ENCODE measurements at regions not wholly inside any gene's neighbourhood (a gene's known extent, or its start where the extent isn't known, plus 50 kb on each side); places are given as distances from the start of the nearest gene placed in this dataset.

DNA sequence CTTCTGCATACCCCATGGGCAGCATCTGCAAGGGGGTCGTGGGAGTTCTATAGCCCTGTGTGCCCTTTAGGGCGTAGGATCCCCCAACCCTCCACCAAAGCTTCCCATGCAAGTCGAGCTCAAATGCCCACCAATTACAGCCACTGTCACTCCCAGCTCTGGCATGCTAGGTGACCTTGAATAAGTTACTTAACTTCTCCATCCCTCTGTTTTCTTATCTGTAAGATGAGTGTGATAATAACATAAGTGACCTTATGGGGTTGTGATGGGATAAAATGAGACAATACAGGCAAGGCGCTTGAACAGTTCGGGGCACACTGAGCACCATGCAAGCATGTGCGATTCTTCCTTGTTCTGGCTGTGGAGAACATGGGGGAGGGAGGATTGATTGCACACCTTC lies 74.8 kb upstream of the POMGNT2 start:
- no peak for DNase-seq (ENCODE audit: low read depth)

DNA sequence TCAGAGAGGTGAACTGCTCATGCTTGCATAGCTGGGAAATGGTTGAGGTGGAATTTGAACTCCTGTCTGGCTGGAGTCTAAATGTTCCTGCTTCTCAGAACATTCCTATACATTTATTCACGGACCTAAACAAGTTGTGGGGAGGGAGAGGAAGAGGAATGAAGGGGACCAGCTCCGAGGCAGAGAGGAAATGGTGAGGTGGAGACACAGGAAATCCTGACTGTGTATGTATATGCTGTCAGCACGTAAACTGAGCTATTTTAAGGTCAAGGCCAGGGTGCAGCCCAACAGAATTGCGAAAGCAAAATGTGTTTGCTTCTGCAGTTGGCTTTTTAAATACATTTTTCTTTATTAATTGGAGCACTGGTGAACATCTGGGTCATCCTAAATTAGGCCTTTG lies 74.1 kb upstream of the POMGNT2 start:
- DNase-seq (ENCODE audit: low read depth): peak; percentile 75

DNA sequence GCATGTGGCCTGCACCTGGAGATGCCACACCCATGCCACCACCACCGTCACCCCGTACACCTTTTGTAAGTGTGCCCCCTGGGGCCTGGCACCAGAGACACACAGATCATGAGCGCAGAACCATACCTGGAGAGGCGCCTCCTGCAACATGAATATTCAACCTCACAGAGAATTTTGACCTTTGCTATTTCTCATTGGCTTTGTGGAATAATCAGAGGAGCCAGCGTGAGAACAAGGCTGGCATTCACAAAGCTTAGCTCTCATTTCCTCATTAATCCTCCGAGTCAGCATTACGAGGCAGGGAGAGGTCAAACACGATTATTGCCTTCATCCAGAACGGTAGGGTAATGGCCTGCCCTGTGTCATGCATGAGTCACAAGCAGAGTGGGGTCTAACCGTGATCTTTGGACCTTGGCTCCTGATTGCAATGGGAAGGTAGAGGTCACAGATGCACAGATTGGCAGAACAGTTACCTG lies 73.0 kb upstream of the POMGNT2 start:
- DNase-seq (ENCODE audit: low read depth): peak; percentile 98

DNA sequence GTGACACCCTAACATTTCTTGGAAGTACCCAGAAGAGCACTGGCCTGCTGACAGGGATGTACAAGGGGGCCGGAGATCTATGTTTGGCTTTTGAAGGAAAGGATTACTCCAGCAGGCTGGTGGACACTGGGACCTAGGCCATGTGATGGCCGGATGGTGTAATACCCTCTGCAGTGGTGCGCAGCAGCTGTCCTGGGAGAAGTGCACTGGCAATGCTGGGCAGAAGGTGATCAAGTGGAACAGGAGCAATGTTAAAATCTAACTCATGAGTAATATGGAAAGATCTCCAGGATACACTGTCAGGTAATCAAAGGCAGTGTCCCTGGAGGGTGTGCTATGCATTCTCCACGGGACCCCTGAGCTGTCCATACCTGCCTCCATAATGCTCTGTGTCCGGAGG lies 71.2 kb upstream of the POMGNT2 start:
- DNase-seq (ENCODE audit: low read depth): peak; percentile 93

DNA sequence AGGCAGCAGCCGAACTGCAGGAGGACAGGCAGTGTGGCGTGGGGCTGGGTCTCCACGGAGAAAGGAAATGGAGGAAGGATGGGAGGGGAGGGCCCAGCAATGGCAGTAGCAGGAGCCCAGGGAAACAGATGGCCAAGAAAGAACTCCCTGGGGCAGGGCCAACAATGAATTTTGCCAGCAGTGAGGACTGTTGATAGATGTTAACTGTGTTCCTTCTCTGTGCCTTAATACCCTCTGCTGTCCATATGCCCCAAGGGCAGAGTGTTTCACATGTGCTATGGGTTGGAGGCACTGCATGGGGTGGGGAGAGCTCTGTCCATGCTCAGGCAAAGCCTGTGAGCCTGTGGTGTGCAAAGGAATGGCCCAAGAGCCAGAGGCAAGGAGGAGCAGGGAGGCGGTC lies 70.8 kb upstream of the POMGNT2 start:
- DNase-seq (ENCODE audit: low read depth): no peak

DNA sequence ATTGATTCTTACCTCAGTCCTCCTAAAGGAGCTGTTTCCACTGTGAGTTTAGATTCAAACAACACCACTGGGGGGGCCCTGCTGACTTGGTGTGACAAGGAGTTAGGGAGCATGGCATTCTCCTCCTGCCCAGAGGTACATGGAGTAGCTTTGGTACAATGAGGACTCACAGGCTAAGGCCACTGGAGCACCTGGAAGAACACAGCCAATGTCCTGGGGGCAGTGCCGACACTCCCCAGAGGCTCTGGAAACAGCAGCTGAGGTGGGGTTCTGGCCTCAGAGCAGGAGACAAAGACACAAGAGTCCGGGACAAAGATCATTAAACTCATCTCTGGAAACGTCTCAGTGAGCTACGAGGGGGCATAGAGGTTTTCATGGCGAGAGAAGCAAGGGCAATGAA lies 69.7 kb upstream of the POMGNT2 start:
- DNase-seq (ENCODE audit: low read depth): no peak

DNA sequence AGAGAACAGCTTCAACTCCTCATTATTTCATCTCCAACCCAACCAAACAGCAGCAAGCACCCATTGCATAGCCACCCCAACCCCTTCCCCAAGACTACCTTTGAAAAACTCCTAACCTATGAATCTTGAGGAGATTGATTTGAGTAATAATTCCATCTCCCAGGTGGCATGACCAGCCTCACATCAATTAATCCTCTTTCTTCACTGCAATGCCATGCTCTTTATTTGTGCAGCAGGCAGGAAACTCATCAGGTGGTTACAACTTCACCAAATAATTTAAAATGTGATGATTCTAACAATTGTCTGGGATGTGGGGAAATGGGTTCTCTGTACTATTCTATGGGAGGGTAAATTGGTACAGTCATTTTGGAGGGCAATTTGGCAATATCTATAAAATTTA lies 68.1 kb upstream of the POMGNT2 start:
- no peak for DNase-seq (ENCODE audit: low read depth)

DNA sequence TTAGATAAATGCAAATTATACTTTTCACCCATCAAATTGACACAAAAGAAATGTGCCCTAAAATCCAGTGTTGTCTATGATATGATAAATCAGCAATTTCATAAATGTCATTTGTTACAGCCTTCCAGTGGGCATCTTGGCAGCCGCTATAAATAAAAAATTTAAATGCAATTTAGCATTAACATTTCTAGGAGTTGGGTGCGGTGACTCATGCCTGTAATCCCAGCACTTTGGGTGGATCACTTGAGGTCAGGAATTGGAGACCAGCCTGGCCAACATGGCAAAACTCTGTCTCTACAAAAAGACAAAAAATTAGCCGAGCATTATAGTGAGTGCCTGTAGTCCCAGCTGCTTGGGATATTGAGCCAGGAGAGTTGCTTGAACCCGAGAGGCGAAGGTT lies 65.9 kb upstream of the POMGNT2 start:
- no peak for DNase-seq (ENCODE audit: low read depth)

DNA sequence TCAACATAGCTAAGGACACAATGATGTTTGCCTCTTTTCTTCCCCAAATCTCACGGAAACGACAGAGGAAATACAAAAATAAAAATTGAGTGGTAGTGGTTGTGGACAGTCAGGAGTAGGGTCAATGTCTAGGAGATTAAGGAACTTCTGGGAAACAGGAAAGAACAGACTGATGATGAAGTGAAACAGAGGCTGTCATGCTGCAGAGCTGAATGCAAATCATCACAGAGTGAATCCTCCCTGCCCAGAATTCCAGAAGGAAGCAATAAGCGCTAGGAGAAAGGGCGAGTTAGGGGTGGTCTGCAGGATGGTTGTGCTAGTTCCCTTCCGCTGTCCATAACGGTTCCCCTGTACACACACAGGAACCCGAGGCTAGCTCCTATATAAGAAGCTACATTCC lies 64.7 kb upstream of the POMGNT2 start:
- DNase-seq (ENCODE audit: low read depth): no peak

DNA sequence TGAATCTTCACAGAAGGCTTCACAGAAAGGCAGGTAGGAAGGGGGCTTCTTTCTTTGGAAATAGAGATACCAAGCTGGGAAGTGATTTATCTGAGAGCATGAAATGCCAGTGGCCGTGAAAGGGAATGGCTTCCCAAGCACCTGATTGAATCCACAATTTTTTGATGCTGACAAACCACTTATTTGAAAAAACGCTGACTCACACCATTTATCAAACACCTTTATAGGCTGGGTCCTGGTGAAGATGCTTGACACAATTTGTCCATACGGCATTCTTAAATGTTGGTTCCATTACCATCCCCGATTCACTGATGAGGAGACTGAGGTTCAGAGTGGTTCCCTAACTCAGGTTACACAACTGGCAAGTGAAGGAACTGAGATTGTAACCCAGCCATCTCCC lies 64.1 kb upstream of the POMGNT2 start:
- DNase-seq (ENCODE audit: low read depth): no peak

DNA sequence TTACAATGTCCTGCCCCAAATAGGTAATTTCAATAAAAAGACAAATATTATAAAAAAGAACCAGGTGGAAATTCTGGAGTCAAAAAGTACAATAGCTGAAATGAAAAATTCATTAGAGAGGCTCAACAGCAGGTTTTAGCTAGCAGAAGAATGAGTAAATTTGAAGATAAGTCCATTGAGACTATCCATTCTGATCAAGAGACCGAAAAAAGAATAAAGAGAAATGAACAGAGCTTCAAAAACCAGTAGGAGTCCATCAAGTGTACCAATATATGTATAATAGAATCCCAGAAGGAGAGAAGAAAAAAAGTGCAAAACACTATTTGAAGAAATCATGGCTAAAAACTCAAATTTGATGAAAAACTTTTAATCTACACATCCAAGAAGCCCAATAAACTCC lies 60.5 kb upstream of the POMGNT2 start:
- no peak for DNase-seq (ENCODE audit: low read depth)

DNA sequence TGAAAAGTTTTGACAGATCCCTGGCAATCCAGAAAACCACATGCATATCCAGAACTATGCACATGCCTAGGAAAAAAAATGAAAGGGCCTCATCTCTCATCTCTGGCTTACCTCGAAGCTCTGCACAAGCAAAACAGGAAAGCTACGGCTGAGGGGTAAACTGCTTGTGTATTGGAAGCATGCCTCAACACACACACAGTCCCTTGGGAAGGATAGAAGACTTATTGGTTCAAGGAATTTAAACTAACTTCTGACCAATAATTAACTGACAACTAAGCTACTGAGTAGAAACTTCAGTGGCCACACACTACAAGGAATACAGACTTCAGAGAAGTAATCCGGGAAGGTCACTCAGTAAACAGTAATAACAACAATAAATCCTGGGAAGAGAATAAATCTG lies 59.9 kb upstream of the POMGNT2 start:
- peak; percentile 64 for DNase-seq (ENCODE audit: low read depth)

DNA sequence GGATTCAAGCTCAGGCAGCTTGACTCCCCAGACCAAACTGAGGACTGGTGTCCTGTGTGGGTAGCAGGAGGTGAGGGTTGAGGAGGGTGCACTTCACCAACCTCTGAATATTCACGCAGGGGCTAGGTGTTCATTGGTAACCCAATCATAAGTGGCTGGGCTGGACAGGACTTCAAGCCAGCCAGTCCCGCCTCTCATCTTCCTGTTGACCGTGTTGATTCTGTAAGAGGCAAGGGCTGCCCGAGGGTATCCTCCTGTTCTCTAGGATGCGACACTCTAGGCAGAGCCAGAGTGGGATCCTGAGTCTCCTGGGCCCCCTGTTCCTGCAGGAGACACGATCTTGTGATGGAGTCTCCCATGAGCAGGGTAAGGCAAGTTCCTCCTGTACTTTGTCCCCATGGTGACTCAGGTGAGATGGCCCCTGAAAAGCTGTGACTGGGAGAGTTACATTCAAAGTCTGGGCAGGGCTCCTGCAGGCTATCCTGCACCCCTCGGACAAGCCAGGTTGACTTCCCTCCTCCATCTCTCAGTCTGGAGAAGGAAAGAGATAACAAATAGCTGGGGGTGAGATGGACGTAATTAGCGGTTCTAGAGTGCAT lies 58.1 kb upstream of the POMGNT2 start:
- DNase-seq (ENCODE audit: low read depth): no peak

DNA sequence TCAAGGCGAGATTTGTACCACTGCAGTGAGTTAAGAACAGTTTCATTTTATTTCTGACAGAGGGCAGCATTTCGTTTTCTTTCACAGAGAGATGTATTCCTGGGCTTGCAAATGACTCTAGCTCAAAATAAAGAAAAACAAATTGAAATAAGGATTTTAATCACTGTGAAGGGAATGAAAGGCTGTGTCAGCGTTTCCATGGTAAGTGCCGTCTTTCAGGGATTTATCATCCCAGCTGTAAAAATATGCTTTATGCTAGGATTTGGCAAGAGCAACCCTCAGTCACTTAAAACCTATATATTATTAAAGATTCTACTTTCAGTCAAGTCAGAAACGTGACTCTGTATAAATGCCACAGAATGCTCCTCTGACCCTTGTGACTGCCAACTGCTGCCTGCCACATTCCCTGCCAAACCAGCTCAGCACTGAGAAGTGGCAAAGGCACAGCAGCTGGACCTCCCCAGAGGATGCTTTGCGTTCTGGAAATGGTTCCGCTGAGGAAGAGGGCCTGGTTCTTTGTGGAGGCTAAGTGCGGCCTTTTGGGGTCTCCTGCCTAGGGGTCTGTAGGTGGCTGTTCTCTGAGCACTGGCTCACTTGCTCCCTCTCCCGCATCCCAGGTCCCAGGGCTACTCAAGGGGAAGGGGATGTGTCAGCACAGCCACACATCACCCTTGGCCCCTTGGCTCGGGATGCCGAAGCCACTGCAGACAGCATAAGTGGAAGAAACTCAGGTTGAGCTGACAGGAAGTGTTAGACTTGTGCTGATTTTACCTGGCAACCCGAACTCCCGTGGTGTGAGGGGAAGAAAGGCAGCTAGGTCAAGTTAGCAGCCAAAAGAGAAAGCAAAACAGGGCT lies 56.6 kb upstream of the POMGNT2 start:
- DNase-seq (ENCODE audit: low read depth): peak; percentile 79

DNA sequence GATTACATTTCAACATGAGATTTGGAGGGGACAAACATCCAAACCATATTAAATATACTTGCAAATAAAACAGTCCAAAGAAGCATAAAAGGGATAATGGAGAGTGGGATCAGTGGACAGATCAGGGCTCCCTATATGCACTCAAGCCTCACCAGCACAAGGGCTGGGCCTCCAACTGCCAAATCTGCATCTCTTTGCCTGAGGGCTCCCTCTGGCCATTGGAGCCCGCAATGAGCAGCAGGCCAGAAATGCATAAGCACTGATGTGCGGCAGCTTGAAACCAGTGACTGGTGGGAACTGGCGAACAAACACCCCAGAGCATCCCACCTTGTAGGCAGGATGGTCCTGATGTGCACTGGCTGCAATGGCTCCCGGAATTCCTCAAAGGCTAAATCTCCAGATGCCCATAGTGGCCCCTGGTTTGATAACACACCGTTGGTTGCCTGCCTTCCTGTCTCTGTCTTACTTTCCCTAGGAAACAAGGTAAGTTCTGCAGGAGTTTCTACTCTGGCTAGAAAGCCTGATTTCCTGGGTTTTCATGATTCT lies 55.9 kb upstream of the POMGNT2 start:
- DNase-seq (ENCODE audit: low read depth): no peak

DNA sequence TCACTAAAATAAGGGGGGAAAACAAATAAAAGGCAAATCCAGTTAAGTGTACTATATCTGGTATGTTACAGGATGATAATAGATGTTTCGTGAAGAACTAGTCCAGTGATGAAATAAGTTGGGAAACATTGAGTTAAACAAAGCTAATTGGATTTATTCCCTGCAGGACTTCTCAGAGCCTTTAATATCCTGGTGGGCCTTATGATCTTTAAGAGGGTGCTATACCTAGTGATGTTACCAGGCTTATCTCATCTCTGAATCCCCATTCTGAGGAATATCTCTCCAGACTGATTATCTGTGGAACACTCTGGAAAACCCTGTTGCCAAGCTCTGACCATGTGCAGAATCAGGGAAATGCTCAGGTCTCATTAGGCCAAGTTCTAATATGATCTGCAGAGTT lies 54.8 kb upstream of the POMGNT2 start:
- no peak for DNase-seq (ENCODE audit: low read depth)

DNA sequence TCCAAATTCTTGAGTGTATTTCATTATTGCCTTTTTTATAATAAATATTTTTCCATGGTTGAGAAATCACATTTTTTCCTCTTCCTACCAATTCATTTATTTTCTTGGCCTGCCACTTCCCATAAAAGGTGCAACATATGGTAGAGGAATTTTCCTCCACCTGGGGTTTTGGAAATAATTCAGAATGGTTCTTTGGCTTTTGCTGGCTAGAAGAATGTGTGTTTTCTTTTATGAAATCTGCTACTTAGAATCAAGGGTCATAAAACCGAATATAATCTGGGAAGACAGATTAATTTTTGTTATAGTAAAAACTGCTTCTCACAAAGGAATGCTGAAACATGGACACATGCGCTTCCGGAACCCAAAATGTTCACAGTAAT lies 54.0 kb upstream of the POMGNT2 start:
- no peak for DNase-seq (ENCODE audit: low read depth)

DNA sequence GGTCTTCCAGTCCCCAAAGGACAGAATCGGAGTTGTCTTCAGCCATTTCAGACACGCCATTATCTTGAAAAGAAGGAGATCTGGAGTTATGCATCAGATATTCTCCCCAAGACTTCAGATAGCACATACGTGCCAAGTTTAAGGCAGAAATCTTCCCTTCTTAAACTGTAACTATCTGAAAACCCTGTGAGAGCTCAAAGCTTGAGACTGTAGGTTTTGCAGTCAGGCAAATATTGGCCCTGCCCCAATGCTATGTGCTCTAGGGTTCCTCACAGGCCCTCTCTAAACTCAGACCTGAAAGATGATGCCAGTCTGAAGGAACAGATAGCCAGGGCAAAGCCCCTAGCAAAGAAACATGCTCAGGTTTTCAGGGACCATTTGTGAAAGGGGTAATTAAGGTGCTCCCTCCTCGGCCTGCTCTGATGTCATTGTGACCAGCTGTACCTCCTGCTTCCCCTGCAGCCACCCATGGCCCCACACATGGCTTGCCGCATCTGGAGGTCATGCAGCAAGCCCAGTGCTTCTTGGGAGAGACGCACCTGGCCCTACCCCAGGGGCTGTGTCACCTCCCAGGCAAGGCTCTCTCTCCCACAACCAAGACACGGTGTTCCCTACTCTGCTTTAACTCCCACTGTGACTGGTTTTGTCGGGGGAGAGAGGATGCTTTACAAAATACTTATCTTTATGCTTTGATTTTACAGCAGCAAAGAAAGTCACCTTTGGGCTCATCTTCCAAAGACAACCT lies 53.4 kb upstream of the POMGNT2 start:
- DNase-seq (ENCODE audit: low read depth): no peak

DNA sequence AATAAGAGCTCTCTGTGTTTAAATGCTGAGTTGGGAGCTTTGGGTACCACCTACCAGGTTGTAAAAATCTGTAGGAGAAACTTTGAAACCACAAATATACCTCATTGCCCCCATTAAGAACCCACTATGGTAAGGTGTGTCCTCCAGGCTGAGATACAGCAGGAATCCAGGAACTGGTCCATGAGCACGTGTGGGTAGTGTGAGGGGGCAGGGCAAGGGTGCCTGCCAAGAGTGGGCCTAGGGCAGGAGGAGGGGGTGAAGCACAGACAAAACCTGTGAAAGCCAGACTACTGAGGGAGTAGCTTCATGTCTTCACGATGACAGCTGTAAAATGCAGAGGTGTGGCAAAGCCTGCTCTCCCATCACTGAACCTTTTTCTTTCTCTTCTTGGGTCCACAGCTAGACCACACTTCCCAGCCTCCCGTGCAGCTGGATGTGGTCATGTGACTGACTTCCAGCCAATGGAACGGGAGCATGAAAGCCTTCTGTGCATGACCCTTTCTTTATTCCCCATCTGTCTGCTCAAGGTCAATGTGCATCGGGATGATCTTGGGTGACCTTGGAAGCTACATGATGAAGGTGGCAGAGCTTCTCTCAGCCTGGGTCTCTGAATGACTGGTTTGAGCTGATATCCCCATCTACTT lies 51.1 kb upstream of the POMGNT2 start:
- DNase-seq (ENCODE audit: low read depth): no peak

DNA sequence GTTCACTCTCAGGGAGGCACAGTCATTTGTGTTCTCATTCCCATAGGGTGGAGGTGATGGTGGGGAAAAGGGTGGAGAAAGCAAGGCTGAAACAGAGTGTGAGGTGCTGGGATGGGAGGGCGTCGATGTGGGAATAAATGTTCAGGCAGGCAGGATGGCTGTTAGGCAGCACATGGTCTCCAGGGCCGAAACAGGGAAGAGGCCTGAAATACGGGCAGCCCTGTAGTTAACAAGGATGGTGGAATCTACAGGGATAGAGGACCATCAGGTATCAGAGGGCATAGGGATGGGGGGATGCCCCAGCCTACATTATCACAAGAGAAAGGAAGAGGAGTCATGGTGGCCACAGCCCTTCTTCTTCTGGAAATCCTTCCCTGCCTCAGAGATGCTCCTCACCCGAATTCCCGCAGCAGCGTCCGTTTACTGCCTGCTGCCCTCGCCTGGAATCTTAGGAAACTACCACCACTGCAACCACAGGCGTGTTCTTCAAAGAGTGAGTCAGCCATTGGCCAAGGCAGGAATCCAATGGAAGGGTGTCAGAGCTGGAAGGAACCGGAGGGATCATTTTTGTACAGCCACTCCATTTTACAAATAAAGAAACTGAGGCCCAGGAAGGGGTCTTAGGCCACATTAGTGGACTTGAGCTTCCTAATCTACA lies 49.7 kb upstream of the POMGNT2 start:
- DNase-seq (ENCODE audit: low read depth): peak; percentile 72
